NOMO-1 (cell line): ENCODE measurements at regions not wholly inside any gene's neighbourhood (a gene's known extent, or its start where the extent isn't known, plus 50 kb on each side); places are given as distances from the start of the nearest gene placed in this dataset.
"Not testable (repeated sequence)": the region's sequence is repeated elsewhere in the genome, so short reads cannot be mapped to it uniquely, and the experiment has no call there.

Source experiments
- DNase-seq, 2 experiments: peaks; one replicate each; lab custom pipeline; 2025; ENCODE audit not compliant: unreplicated experiment in 2 of 2; lab: John Stamatoyannopoulos, UW

DNA sequence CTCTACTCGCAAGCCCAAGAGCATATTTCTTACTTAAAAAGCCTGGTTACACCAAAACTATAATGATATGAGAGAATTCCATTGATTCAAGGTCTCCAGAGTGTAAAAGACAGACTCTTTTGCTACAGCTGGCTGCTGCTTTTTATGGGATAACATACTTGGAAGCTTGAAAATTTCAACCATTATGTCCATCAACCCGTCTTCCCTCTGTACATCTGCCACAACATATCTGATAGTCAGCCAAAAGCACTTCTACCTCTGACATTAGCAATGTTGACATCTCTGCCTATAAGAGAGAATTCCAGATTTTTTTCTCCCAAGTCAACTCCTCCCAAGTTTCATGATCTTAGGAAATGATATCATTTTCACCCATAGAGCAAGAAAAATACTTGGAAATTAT is 54.4 kb upstream of the IQCM start:
- no peak for DNase-seq

GRCh38 chr4:149881744-149882143 is 66.1 kb upstream of the IQCM start:
- no peak for DNase-seq

GRCh38 chr4:149882251-149882650 is 66.6 kb upstream of the IQCM start:
- no peak for DNase-seq

DNA sequence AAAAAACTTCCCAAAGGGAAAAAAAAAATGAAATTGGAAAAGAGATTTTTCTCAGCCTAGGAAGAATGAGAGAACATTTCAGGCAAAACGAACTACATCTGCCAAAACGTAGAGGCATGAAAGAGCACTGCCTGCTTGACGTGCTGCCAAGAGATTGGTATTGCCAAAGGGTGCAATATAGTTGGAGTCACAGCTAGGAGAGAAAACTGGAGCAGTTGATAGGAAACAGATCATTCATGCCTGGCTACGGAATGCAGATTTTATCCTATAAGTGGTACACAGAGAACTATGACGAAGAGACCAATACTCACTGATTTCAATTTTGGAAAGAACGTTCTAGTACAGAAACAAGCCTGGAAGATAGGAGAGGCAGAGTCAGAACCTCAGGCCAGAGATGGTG is 68.4 kb upstream of the IQCM start:
- DNase-seq: no peak

- DNase-seq: no peak
These were observed 69.0 kb upstream of the IQCM start for GRCh38 chr4:149884529-149885181.

GRCh38 chr4:149885896-149886295 is 70.3 kb upstream of the IQCM start:
- no peak for DNase-seq

- no peak for DNase-seq
These were observed 71.3 kb upstream of the IQCM start for GRCh38 chr4:149886786-149887490.

DNA sequence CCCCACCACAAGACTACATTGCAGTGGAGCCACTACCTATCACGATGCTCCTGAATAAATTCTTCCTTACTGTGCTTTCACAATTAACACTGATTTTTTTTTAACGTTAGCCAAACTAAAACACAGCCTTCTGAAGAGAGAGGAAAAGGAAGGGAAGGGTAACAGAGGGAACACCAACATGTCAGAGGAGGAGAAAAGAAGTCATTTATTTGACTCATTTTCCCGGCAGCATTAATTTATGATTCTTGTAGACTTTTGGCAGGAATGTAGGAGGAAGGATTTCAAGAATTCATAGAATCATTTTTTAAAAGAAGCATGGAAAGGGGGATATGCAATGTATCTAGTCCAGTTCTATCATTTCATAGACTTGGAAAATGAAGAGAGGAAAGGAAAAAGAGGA is 74.3 kb upstream of the IQCM start:
- no peak for DNase-seq

GRCh38 chr4:149890531-149890930 is 74.9 kb upstream of the IQCM start:
- DNase-seq: no peak

DNA sequence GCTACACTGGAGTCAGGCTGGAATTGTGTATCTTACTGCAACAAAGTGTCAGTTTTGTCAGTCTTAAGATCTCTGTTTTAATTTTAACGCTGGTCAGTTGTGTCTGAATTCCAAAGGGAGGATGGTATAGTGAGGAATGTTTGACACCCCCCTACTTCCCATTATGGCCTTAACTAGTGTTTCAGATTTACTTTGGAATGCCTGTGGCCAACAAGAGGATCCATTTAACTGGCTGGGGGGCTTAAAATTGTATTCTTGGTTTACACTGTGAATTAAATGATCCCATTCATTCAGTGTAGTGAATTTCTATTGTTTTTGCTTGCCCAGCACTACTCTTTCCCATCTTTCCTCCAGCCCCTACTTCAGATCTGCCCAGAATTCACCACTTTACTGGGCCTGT is 75.8 kb upstream of the IQCM start:
- no peak for DNase-seq

DNA sequence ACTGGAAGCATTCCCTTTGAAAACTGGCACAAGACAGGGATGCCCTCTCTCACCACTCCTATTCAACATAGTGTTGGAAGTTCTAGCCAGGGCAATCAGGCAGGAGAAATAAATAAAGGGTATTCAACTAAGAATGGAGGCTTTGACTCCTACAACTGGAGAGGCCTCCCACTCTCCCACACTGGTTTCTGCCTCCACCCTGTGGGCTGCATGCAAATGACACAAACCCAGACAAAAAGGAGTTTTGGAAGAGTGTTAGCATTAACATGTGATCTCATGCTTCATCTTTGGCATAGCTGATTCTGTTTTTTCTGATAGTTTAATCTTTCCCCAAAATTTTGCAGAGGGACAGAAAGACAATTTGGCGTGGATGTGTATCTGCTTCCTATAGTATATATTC is 80.8 kb upstream of the IQCM start:
- DNase-seq: no peak

DNA sequence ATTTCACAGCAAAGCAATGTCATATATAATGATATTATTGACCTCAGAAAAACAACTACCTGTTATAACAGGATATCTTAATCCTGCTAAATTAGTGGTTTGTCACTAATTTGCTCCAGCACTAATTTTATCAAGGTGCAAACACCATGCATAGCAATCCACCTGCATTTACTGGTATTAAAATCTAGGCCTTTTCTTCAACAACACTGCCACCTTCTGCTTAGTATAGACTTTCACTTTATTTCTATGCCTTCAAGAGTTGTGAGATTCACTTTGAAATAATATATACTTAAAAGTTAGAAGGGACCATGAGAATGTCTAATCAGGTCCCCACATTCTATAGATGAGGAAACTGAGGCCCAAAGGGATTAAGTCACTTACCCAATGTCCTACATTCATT is 82.1 kb upstream of the IQCM start:
- DNase-seq: peak in 1 of 2 experiments; percentile 10

- DNase-seq: no peak
These were observed 85.5 kb upstream of the IQCM start for GRCh38 chr4:149901128-149901527.

GRCh38 chr4:149902242-149902641 is 86.6 kb upstream of the IQCM start:
- DNase-seq: no peak

DNA sequence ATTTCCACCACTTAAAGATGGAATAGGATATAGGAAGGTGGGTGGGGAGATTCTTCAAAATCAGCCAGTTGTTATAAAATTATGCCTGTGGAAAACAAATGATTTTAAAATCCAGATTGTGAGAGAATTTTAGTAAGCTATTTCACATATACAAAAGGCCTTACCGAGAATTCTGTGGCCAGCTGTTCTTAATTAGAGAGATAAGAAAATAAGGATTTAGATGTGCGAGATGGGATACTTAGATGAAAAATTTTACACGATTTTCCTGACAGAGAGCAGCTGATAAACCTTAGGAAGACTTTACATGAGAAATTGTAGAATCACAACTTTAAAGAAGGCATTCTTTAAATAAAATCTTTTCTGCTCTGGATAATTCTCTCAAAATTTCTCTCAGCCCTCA is 94.5 kb upstream of the IQCM start:
- no peak for DNase-seq

GRCh38 chr4:149910604-149911350 is 95.1 kb upstream of the IQCM start:
- DNase-seq: no peak

- DNase-seq: no peak
These were observed 95.7 kb upstream of the IQCM start for GRCh38 chr4:149911354-149911753.

- DNase-seq: no peak
These were observed 96.4 kb upstream of the IQCM start for GRCh38 chr4:149912000-149912399.

- DNase-seq: peak; percentile 0 to 2
These were observed 98.8 kb upstream of the IQCM start for GRCh38 chr4:149914119-149915115.

GRCh38 chr4:149915735-149916134 is 100.1 kb upstream of the IQCM start:
- not testable (repeated sequence) for DNase-seq

- DNase-seq: no peak
These were observed 108.1 kb upstream of the IQCM start for GRCh38 chr4:149923736-149924135.
